DOHH2 (cell line): ENCODE measurements at regions not wholly inside any gene's neighbourhood (a gene's known extent, or its start where the extent isn't known, plus 50 kb on each side); places are given as distances from the start of the nearest gene placed in this dataset.

Experiments
- EZH2phosphoT487 ChIP-seq: fragments of 200-600 bp; sonication (generic); IDR thresholded peaks from 2 replicates; pipeline ENCODE4 v1.6.1; 2017; ENCODE audit warnings: borderline replicate concordance, mild to moderate bottlenecking, antibody characterized with exemption, low read length, moderate library complexity, mixed read lengths
- TF ChIP-seq, protein P1 (sequence below): fragments of 200-600 bp; sonication (generic); IDR thresholded peaks from one replicate; pipeline ENCODE4 v1.5.1; 2014; ENCODE audit warnings: antibody characterized with exemption, mild to moderate bottlenecking, low read depth, low read length; ENCODE audit not compliant: poor library complexity, severe bottlenecking

DNA sequence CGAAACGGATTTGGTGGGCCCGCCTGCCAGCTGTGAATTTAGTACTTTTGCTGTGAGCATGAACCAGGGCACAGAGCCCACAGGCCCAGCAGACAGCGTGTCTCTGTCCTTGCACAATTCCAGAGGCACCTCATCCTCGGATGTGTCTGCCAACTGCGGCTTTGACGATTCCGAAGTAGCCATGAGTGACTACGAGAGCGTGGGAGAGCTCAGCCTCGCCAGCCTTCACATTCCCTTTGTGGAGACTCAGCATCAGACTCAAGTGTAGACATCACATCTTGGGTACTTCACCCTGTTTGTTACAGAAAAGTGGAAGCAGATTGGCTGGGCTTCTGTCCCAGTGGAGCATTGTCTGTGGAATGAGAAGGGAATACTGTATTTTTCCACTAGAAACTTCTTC, 78.6 kb upstream of the MTNR1B start:
- TF ChIP-seq, protein P1, sequence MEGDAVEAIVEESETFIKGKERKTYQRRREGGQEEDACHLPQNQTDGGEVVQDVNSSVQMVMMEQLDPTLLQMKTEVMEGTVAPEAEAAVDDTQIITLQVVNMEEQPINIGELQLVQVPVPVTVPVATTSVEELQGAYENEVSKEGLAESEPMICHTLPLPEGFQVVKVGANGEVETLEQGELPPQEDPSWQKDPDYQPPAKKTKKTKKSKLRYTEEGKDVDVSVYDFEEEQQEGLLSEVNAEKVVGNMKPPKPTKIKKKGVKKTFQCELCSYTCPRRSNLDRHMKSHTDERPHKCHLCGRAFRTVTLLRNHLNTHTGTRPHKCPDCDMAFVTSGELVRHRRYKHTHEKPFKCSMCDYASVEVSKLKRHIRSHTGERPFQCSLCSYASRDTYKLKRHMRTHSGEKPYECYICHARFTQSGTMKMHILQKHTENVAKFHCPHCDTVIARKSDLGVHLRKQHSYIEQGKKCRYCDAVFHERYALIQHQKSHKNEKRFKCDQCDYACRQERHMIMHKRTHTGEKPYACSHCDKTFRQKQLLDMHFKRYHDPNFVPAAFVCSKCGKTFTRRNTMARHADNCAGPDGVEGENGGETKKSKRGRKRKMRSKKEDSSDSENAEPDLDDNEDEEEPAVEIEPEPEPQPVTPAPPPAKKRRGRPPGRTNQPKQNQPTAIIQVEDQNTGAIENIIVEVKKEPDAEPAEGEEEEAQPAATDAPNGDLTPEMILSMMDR = no peak
- no peak for TF ChIP-seq EZH2phosphoT487
